ENCODE measurements at regions not wholly inside any gene's neighbourhood (a gene's known extent, or its start where the extent isn't known, plus 50 kb on each side); places are given as distances from the start of the nearest gene placed in this dataset.

- DNase-seq (ENCODE audit: low read depth): no peak
These were observed 138.6 kb downstream of the C5orf15 start for GRCh38 chr5:133829786-133830185.

GRCh38 chr5:133828722-133829121, 139.7 kb downstream of the C5orf15 start:
- DNase-seq (ENCODE audit: low read depth): no peak

- DNase-seq (ENCODE audit: low read depth): no peak
These were observed 140.6 kb downstream of the C5orf15 start for GRCh38 chr5:133827830-133828229.

DNA sequence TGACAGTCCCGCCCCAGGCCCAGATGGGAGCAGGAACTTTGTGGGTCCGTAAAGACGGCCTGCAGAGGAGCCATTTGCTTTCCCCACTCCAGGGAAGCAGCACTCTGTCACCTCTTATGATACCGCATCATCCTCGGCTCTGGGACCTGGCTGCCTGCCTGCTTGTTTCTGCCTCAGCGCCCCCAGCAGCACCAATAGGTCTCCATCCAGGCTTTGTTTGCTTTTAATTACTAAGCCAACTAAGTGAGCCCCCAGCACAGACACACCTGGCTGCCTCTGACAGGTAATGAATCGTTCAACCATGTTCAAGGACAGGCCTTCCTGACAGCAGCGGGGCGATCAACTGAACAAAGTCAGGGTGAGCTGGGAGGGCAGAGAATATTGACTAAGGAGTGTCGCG, 141.4 kb downstream of the C5orf15 start:
- DNase-seq (ENCODE audit: low read depth): no peak

- no peak for DNase-seq (ENCODE audit: low read depth)
These were observed 142.7 kb downstream of the C5orf15 start for GRCh38 chr5:133825631-133826289.

GRCh38 chr5:133824661-133825254, 143.7 kb downstream of the C5orf15 start:
- DNase-seq (ENCODE audit: low read depth): no peak

DNA sequence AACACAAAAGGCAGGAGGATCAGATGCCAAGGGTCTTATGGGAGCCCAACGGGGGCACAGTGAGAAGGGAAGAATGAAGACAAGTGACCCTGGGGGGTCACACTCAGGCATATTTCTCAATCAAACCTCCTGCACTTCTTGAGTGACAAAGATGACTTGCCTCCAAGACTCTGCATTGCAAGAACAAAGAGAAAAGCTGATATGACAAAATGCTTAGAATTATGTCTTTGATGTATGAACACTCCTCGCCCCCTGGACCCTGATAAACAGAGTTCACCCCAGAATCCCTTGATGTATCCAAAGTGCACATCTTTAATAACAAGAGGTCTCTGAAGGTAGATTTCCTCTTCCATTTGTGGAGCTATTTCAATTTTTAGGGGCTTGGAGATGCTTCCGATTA, 146.5 kb downstream of the C5orf15 start:
- DNase-seq (ENCODE audit: low read depth): no peak

GRCh38 chr5:133821311-133821741, 147.1 kb downstream of the C5orf15 start:
- DNase-seq (ENCODE audit: low read depth): no peak

DNA sequence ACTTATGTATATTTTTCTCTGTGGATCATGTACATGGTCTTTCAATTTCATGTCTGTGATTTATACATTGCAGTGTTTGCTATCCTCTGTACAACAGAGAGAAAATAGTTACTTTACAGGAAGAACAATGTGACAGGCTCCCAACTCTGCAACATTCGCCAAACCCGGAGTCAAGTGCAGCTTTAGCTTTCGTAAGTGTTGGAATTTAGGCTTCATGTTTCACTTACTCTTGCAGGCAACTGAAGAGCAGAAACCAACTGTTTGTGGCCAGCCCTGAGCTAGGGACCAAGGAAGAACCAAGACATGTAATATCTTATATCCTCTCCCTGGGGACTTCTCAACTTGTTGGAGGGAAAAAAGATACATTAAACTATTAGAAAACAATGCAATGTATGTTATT, 147.9 kb downstream of the C5orf15 start:
- DNase-seq (ENCODE audit: low read depth): no peak

DNA sequence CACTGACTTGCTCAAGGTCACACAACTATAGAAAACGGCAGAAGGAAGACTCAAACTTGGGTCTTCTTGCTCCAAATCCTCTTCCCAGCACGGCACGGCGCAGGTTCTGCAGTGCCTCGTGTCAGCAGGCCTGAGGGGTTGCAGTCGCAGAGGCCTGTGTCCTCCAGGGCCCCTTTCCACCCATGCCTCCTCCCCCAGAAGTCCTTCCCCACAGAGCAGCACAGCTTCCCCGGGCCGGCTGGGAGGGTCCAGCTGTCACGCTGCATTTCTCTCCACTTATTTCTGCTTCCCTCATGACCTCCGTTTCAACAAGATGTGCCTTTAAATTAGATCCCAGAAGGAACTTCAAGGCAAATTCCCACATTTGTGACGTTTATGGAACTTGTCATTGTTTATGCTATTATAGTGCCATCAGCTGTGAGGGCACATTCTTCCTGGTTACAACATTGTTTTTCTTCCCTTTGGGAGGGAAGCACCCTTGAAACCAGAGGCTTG, 148.4 kb downstream of the C5orf15 start:
- no peak for DNase-seq (ENCODE audit: low read depth)

DNA sequence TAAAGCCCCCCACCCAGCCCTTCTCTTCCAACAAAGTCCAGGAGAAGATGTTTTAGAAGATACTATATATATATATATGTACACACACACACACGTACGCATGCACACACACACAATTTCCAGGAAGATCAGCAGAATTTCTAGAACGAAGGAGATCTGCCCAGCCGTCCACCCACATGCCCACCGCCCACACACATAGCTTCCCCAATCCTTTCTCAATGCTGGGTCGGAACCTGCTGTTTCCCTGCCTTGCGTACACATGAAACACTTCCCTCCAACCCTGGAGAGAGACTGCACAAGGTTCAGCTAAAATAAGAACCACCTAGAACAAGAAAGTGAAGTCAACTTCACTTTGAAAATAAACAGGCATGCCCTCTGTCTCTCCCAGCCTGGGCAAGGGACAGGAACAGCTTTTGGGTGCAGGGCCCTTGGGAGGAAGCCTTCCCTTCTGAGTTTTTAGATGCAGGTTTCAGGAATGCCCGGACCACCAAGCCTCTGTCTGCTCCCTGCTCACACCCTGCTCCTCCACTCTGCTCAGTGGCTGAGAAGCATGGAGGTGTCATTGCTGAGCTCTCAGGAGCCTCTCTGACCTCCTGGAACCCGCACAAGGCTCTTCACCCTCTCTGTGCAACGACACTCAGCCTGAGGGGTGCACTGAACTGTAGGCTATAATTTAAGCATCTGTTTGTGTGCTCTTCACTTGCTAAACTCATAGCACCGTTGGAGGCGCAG, 149.4 kb downstream of the C5orf15 start:
- DNase-seq (ENCODE audit: low read depth): no peak

- DNase-seq (ENCODE audit: low read depth): no peak
These were observed 150.4 kb downstream of the C5orf15 start for GRCh38 chr5:133818031-133818431.

DNA sequence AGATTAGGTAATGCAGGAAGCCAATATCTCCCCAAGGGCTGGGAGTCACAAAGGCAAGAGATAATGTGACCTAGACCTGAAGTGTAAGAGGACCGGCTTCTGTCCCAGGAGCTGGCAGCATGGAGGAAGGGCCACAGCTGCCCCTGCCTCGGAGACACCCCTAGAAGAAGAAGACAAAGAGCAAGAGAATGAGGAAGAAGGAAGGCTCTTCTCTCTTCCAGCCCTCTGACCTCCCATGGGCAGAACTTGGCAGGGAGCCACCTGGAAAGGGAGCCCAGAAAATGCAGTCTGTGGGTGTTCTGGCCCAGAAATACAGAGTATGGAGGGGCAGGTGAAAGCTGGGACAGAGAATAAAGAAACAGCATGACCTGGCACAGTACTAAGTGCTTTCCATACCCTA, 151.0 kb downstream of the C5orf15 start:
- no peak for DNase-seq (ENCODE audit: low read depth)

- no peak for DNase-seq (ENCODE audit: low read depth)
These were observed 151.6 kb downstream of the C5orf15 start for GRCh38 chr5:133816791-133817190.

DNA sequence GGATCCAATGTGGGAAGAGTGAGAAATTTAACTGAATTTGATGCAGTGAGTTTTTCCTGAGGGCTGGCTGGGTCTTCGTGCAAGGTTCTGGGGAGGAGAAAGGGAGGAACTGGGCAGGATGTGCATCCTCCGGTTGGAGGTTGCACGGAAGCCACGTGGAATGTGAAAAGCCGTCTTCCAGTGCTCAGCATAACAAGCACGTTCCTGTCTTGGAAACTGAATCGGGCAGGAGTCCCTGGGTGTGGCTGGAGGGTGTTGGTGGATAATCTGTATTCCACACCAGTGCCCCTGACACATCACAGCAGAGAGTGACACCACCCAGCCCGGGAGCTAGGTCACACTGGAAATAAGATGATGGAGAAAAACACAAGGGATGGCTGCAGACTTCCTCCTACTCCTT, 154.3 kb downstream of the C5orf15 start:
- no peak for DNase-seq (ENCODE audit: low read depth)

GRCh38 chr5:133811168-133811567, 157.3 kb downstream of the C5orf15 start:
- no peak for DNase-seq (ENCODE audit: low read depth)

DNA sequence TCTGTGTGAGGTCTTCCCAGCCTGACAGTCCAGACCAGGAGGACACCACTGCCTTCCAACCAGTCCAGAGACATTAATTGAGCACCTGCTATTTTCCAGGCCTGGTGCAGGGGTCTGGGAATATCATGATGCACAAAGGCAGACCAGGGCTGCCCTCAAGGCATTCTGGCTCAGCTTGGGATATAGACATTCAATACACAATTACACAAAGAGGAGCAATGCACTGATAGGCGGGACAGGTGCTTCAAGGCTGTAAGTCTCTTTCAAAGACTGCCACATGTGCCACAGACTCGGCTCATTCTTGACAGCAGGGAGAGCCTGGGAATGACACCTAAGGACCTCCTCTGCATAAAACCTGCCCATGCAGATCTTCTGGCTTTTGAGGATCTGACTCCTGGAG, 158.6 kb downstream of the C5orf15 start:
- no peak for DNase-seq (ENCODE audit: low read depth)

DNA sequence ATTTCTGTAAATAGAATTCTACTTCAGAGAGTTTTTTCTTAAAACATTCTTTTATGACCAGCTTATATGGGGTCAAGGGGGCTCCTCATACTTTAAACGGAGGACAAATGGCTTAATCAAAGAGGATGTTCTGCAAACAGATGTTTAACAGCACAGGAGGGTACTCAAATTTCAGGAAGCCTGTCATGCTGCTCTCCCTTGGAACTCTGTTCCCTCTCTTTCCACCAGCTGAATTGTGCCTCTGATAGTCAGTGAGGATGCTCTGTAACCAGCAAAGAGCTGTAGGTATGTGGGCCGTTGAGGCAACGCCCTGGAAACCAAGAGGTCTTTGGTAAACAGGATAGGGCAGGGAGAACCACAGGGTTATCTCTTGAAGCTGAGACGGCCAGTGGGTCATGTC, 161.1 kb downstream of the C5orf15 start:
- DNase-seq (ENCODE audit: low read depth): no peak

DNA sequence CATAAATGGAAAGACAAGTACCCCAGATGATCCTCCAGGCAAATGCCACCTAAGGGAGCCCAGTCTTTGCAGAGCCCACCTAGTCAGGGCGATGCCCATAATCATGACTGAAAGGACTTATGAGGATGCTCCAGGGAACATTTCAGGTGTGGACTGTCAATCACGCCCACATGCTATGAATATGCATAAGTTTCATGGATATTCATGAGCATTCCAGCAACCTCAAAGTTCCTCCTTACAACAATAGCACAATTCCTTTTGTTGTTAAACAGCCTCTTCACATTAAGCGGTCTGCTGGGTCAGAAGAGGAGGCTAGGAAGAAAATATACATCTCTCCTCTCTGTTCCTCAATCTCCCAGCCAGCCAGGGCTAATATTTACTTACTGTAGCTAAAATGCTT, 161.6 kb downstream of the C5orf15 start:
- DNase-seq (ENCODE audit: low read depth): no peak

DNA sequence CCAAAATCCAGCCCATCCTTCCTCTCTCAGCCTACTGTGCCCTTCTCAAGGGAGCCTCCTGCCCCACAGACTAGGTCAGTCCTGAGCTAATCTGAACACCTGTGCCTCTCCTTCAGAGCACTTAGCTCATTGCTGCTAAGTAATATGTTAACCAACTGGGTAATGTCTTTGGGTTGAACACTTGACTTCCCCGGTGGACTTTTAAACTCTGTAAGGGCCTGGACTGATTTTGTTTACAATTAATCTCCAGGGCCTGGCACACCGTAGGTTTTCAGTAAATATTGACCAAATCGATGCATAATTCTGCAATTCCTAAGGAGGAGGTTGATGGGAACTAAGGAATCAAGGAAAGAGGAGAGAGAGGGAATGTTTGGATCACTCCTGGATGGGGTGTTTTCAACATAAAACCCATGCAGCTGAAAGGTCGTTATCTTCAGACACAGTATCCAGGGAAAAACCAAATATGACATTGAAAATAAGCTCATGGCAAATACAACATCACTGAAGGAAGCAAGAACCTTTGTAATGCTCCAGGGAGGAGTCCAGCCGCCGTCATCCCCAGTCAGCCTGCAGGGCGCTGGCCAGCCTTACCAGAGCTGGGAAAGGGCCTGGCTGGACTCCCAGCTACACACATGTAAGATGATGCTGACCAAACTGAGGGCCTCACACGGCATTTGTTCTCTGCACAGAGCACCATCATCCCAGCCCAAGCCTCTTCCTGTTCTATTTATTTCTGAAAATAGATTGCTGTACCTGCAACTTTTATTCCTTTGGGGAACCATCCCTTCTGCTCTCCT, 166.3 kb downstream of the C5orf15 start:
- no peak for DNase-seq (ENCODE audit: low read depth)

- DNase-seq (ENCODE audit: low read depth): no peak
These were observed 167.0 kb downstream of the C5orf15 start for GRCh38 chr5:133801431-133801830.

- no peak for DNase-seq (ENCODE audit: low read depth)
These were observed 168.7 kb downstream of the C5orf15 start for GRCh38 chr5:133799571-133800237.

Measured in stimulated activated CD4-positive, alpha-beta T cell treated with anti-CD3 and anti-CD28 coated beads, Interleukin-2, amount 100 ng/mL, for 4 hours (primary cell).